GM19452 (cell line): ENCODE measurements at regions not wholly inside any gene's neighbourhood (a gene's known extent, or its start where the extent isn't known, plus 50 kb on each side); places are given as distances from the start of the nearest gene placed in this dataset.

Source experiments
- ATAC-seq: cut with Tn5 transposase; IDR thresholded peaks from one replicate; pipeline ENCODE4 v1.9.1; 2021; ENCODE audit not compliant: unreplicated experiment

- ATAC-seq: no peak
Measured at GRCh38 chr9:87319656-87320055, 178.0 kb upstream of the DAPK1 start.

GRCh38 chr9:87320146-87320884 is 177.4 kb upstream of the DAPK1 start:
- no peak for ATAC-seq

- ATAC-seq: no peak
Measured at GRCh38 chr9:87322840-87323635, 174.6 kb upstream of the DAPK1 start.

GRCh38 chr9:87323928-87324327 is 173.7 kb upstream of the DAPK1 start:
- ATAC-seq: no peak

GRCh38 chr9:87324613-87325194 is 173.0 kb upstream of the DAPK1 start:
- no peak for ATAC-seq

- no peak for ATAC-seq
Measured at GRCh38 chr9:87327575-87328125, 170.0 kb upstream of the DAPK1 start.

- no peak for ATAC-seq
Measured at GRCh38 chr9:87333802-87334201, 163.9 kb upstream of the DAPK1 start.

- no peak for ATAC-seq
Measured at GRCh38 chr9:87334366-87334765, 163.3 kb upstream of the DAPK1 start.

GRCh38 chr9:87336407-87336806 is 161.3 kb upstream of the DAPK1 start:
- no peak for ATAC-seq

- ATAC-seq: no peak
Measured at GRCh38 chr9:87336914-87337333, 160.7 kb upstream of the DAPK1 start.

GRCh38 chr9:87337335-87338087 is 160.2 kb upstream of the DAPK1 start:
- ATAC-seq: no peak

GRCh38 chr9:87338088-87338989 is 159.3 kb upstream of the DAPK1 start:
- no peak for ATAC-seq

GRCh38 chr9:87340391-87340790 is 157.3 kb upstream of the DAPK1 start:
- ATAC-seq: no peak

GRCh38 chr9:87342743-87343142 is 154.9 kb upstream of the DAPK1 start:
- no peak for ATAC-seq

GRCh38 chr9:87343816-87344430 is 153.7 kb upstream of the DAPK1 start:
- no peak for ATAC-seq

- ATAC-seq: no peak
Measured at GRCh38 chr9:87346061-87346665, 151.5 kb upstream of the DAPK1 start.

- ATAC-seq: no peak
Measured at GRCh38 chr9:87350915-87351314, 146.8 kb upstream of the DAPK1 start.

- ATAC-seq: no peak
Measured at GRCh38 chr9:87353301-87353700, 144.4 kb upstream of the DAPK1 start.

GRCh38 chr9:87354147-87354546 is 143.5 kb upstream of the DAPK1 start:
- ATAC-seq: no peak
